T-helper 22 cell (primary cell): ENCODE measurements at regions not wholly inside any gene's neighbourhood (a gene's known extent, or its start where the extent isn't known, plus 50 kb on each side); places are given as distances from the start of the nearest gene placed in this dataset.

Experiments
- DNase-seq: peaks from one replicate; pipeline ENCODE4 v3.0.0-alpha.2; 2020; ENCODE audit warnings: low read depth

DNA sequence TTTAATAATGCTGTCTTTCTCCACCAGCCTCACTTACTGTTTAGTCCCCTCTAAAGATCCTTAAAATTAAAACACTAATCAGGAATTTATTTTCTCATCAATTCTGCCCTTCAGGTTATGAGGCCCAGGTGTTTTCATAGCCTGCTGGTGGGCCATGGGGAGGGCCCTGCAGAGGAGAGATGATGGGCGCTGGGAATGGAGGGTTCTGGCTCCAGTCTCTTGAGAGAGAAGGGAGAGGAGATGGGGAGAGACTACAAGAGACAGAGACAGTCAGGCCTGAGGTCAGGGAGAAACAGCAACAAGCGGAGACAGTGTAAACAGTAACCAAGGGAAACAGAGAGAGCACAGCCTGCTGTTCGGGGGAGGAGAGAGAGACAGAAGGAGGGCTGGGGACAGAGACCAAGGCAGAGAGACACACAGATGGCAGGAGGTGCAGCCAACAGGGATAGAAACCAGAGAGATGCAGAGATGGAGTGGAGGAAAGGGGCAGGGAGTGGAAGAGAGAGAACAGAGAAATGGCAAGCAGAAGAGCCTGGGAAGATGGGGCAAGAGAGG, 187.3 kb upstream of the SYT13 start:
- DNase-seq = no peak

DNA sequence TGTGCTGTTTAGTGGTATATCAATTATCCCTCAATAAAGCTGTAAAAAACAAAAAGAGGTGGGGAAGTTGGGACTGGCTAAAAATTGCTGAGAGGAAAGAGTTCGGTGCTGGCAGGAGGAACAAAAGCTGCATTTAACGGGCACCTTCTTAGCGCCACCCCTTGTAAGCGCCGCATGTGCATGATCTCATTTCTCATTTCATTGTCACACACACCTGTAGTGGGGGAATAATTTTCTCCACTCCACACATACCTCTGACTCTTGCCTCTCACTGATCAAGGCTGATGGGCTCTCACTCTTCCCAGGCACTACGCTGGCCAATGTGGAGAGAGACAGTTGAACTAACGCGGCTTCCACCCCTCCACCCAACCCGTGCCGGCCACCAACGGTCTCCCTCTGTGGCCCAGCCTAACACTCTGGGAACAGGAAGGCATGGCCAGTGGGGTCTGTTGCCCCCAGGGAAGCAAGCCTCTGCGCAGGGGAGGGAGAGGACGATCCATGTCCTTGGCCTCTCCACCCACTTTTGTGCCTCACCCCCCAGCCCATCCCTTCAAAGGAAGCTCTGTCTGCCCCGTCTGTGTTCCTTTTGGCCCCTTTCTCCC, 186.7 kb upstream of the SYT13 start:
- no peak for DNase-seq

DNA sequence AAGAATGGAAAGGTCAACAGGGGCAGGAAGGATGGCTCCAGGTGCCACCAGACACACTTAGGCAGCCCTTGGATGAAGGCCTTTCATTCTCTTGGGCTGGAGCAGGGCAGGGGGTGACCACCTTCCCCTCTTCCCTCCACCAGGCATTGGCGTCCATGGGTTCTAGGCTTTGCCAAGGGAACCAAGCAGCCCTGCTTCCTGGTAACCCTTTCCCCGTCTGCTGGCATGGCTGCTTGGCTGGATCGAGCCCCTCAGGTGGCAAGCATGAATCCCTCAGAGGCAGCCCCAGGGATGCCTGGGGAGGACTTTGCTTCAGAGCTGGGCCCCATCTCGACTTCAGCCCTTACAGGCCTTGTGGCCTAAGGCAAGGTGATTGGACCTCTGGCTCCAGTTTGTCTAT, 185.1 kb upstream of the SYT13 start:
- DNase-seq = no peak

DNA sequence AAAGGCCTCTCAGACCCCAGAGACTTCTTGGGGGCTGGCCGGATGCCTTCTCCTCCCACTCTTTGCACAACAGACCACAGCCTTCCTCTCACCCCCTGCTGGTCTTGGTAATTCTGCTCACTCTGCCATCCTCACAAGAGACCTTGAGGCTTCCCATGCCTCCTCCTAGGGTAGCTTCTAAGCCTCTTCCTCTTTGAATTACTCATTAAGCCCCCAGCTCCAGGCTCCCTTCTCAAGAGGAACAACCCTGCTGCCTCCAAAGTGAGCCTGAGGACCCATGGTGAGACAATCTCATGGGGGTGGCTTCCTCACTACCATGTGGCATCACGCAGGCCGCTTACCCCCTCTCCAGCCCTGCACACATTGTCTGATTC, 184.6 kb upstream of the SYT13 start:
- DNase-seq = no peak

DNA sequence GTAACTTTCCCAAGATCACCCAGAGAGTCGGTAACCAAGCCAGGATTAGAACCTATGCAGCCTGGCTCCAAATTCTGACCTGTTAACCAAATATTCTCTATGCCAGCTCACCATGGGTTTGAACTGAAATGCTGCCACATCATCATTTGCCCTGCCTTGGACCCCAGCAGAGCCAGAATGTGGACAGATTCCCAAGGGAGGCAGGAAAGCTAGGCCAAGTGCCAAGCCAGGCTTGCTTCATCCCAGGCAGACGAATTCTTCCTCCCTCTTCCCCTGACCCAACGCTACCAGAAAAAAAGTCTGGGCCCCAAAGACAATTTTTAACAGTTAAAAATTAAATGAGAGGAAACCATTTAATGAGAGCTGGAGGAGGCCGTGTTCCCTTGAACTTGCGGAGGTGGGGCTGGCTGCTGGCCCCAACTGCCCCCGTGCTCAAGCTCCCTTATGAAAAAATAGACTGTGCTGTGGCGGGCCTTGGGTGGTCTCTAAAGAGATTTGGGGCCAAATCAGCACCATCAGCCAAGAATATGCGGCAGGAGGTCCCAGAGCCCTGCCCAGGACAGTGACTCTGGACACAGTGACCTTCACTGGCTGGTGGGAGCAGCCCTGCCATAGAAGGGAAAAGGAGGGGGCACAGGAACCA, 184.1 kb upstream of the SYT13 start:
- no peak for DNase-seq

DNA sequence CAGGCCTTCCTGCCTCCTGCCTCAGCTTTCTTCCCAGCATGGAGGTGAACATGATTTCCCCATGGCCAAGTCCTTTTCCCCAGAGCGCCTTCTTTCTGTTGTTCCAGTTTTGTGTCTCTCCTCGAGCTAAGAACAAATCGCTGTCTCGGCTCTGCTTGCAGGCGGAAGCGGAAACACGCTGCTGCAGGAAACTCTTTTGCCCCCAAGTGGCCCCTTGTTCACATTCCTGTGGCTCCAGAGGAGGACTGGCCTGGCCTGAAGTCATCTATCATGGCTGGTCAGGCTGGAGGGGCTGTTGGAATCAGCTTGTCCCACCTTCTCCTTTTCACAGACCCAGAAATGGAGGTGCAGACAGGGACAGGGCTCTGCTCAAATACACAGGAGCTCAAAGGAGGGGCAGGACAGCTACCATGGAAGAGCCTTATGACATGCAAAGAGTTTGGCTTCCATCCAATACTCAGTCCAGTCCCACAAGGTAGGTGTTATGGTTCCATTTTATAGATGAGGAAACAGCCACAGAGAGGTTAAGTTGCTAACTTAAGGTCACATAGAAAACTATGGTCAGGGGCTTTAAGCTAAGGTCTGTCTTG, 182.2 kb upstream of the SYT13 start:
- no peak for DNase-seq

DNA sequence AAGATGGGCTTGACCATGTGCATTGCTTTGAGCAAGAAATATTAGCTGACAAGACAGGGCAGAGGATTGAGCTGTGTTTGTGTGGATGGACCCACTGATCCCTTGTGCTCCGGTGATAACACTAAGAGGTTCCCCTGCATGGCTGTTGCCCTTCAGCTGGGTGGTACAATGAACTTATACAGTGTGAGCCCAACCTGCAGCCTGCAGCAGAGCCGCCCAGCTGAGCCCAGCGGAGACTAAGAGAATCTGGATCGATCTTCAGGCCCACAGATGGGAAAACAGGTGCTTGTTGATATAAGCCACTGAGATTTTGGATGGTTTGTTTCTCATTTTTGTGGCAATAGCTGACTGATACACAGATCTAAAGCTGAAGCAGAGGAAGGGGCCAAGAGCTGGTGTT, 177.4 kb upstream of the SYT13 start:
- no peak for DNase-seq

DNA sequence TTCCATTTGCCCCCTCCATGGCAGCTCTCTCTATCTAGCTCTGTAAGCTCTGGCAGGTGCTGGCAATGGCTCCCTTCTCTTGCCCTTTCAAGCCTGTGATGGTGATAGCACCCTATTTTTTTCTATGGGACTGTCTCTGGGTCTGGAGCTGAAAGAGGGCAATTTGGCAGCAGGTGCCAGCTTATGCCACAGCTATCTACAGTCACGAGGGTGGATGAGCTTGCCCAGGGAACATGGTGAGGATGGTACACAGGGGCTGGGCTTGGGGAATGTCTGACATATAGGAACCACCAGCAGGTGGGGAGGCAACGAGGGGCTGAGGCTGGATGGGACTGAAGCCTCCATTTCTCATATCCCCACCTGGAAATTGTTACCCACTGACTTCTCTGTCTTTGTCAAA, 175.4 kb upstream of the SYT13 start:
- DNase-seq = no peak

DNA sequence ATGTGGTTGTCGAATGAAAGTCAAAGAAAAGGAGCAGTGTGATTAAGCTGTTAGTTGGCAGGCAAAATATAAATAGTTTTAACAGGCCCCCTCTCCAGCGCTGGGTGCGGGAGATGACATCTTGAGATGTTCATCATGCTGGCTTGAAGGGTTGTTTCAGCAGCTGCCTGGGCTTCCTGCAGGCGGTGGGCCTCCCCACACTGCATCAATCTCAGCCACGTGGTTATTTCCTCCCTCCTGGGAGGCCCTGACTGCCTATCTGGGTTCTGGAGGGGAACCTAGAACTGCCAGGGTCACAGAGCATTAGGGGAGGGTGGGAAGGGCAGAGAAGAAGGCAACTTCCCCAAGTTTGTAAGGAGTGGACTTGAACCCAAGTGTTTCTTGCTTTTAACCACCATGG, 173.3 kb upstream of the SYT13 start:
- DNase-seq = no peak

DNA sequence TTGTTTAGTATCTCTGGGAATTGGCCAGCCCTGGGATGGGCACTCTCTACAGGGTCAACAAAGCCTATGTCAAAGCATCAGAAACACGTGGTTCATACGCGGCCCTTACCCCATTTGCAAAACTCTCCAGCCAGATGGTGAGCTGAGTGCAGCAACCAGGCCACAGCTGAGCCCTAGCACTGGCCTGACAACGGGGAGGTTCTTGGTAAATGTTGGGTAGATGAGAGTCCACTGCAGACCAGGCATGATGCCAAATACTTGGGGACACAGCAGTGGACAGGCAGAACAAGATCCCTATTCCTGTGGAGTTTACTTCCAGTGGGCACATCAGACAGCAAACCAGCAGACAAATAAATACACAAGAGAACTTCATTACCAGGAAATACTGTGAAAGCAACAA, 172.1 kb upstream of the SYT13 start:
- DNase-seq = no peak

DNA sequence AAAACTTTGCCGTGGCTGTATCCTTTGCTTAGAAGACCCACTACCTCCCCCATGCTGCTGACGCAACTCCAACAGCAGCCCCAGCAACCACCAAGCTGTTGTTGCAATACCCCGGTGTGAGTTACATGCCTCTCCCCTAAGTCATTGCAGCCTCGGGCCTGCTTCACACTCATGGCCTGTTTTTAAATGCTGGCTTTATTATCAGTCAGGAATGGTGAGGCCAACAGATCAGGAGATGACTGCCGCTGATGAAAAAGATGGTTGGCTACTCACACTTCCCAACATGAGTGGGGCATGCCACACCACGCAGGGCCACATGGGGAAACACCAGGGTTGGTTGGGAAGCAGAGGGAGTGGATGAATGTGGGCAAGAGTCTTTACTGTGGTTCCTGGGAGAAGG, 171.5 kb upstream of the SYT13 start:
- DNase-seq = no peak

DNA sequence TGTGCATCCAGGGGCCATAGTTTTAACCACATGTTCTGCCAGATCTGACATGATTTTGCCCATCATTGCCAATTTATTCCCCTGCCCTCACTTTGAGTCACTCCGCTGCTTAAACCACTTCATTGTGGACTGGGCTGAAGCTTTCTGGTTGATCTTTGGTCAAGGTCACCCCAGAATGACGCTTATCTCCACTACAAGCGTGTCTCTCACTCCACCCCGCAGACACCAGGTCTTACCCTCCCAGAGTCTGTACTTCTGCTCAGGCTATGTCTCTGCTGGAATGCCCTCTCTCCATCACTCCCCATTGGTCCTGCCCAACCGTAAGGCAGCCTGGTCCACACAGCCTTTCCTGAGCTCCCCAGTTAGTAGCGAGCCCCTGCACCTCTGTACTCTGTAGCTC, 170.5 kb upstream of the SYT13 start:
- DNase-seq = no peak

DNA sequence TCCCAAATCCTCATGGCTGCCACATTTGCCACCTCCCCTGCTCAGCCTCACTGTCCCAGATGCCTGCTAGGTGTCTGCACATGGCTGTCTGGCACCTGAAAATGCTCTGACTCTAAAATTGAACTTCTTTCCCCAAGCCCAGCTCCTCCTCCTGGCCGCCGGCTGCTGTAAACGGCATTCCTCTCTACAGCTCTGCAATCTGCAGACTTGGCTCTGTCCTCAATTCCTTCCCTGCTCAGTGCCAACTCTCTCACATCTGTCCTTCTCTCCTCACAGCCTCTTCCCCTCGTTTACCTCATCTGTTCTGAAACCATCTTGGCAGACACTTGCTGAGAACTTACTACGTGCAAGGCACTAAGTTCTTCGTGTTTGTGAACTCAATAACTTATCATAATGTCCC, 169.4 kb upstream of the SYT13 start:
- no peak for DNase-seq

DNA sequence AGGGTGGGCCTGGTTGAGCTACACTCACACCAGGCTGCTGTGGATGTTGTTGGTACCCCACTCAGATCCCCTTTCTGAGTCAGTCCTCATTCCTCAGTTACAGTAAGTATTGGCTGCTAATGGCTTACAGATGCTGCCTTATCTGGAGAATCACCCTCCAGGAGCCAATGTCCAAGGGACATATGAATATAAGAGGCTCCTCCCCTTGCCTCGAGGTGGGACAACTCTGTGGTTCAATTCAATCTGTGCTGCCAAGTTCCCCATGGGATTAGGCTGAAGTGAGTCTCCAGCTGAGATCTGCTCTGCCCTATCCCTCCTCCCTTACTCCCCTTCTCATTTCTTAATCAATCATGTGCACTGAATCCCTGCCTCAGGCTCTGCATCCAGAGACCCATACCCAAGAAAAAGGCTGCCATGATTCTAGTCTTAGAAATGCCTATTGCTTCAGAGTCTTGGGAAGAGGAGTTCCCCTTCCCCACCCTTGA, 168.8 kb upstream of the SYT13 start:
- no peak for DNase-seq

DNA sequence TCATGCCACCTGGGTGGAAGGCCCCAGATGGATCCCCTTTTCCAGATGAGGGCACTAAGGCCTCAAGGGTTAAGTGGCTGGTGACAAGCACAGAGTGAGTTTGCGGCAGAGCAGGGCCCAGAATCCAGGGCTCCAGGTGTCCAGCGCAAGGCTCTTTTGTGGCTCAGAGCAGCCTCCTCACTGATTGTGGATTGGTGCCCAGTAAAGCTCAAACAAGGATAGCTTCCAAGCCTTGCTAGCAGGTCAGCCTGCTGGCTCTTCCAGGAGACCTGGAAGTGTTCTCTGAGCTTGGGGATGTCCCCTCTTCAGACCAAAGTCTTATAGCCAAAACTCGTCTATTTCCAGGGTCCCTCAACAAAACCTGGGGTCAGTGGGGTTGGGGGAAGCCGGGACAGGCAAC, 167.6 kb upstream of the SYT13 start:
- DNase-seq = no peak

DNA sequence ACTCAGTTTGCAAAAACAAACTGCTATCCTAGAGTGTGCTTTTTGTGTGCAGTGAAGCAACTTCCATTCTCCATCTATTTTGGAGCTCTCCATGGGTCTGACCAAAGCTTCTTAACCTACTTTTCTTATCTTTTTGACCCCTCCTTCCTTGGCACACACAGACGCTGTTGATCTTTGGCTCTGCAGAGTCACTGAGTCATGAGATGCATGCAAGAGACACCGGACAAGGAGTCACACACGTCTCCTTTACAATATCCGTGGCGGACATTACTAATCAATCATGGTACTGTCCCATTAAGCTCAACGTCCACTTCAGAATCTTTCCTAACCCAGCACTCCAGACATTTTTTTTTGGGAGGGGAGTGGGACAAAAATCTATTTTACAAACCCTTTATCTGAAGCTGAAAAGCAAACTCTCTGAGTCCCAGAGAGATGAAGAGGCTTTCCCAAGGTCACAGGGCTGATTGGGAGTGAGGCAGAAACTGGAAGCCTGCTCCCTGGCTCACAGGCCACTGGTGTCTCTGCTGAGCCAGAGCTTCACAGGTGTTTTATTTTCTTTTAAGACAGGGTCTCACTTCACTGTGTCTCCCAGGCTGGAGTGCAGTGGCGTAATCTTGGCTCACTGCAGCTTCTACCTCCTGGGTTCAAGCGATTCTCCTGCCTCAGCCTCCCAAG, 165.8 kb upstream of the SYT13 start:
- DNase-seq = no peak

DNA sequence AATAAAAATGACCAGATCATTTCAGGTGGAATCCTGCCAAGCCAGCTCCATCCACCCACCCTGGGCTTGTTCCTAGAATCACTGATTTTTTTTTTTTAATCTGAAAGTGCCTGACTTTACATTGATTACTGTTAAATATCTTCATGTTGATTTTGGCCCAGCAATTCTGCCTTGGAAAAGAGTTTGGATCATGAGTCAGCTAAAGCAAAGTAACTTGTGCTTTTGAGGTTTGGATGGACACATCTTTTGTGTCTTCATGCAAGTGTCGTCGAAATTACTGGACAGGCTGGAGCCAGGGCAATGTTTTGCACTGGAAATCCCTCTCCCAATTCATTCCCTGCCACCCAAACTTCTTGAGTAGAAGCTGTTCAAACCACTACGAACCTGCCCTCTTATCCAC, 164.0 kb upstream of the SYT13 start:
- no peak for DNase-seq

DNA sequence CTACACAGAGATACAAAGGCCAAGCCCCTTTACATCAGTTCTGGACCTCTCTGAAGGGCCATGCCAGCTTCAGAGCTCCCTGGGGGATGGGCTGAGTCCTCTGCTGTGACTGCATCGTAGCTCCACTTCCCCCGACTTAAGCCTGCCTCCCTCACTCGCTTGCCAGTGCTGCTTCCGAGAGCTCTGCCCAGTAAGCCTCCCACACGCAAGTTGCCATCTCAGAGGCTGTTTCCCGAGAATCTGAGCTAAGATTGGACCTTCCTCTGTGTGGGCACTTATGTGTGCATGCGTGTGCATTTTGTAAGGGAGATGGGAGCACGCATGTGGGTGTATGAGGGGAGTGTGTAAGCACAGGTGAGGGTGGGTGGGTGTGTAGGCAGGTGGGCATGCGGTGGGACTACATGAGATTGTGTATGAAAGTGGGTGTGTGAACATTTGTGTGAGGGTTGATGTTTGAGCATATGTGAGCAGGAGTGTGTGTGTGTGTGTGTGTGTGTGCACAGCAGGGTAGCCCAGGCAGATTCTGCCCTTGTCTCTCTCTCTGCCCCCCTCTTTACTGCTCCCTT, 163.0 kb upstream of the SYT13 start:
- DNase-seq = no peak

DNA sequence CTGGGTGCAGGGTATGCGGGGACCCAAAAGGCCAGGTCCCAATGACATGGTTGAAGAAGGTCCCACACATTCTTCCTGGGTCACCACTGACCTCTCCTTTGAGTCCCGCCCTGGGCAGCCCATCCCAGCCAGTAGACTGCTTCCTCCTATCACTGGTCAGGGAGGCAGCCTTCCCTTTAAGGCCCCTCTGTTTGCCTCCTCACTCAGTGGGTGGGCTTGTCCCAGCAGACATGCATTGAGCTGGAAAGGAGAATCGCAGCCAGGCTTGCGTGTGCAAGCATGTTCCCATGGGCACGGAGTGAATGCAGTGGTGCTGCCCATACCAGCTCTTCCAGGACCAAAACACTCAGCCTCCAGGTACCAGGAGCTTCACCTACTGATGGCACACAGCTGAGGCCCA, 162.4 kb upstream of the SYT13 start:
- no peak for DNase-seq

DNA sequence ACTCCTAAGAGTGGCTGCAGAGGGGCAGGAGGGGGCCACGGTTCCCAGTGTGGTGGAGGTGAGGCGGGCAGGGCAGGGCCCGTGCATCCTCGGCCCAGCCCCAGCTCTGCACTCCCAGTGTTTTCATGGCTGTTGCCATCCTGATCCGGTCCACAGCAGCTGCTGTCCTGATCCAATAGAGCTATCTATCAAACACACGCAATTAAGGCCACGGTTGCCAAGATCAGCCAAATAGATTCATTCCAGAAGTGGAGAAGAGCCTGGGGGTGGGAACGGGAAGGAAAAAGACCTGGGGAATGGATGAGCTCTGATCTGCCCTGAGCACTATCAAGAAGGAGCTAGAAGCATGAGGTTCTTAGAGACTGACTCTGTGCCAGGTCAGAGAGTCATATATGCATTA, 160.9 kb upstream of the SYT13 start:
- no peak for DNase-seq

DNA sequence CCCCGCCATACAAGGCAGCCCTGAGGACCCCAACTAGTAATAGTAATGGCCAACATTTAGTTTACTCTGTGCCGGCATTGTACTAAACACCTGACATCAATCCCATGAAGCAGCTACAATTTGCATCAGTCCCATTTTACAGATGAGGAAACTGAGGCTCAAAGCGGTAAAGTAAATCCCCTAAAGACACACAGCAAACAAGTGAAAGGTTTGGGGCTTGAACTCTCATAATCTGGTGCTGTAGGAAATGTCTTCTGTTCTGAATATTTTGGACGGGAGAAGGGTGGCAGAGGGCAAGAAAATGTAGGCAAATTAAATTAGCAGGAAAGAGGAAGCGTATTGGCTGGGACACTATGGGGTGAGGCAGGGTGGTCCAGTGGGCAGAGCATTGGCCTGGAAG, 160.3 kb upstream of the SYT13 start:
- DNase-seq = no peak

DNA sequence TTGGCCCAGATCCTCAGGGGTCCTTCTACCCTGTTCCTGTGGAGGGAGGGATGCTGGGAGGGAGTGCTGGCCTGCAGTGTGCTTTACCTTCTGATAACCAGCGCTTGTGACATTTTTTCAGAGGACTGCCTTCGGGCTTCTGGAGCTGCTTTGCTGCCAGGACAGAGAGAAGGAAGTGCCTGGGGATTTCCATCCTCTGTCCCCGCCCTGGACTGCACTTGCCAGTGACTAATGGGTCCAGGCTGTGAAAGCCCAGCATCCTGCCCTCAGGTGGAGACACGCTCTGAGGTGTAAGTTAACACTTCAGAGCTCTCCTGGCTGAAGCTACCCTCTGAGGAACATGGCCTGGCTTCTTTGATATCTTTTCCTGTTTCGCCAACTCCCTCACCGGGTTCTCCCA, 158.7 kb upstream of the SYT13 start:
- DNase-seq = no peak

DNA sequence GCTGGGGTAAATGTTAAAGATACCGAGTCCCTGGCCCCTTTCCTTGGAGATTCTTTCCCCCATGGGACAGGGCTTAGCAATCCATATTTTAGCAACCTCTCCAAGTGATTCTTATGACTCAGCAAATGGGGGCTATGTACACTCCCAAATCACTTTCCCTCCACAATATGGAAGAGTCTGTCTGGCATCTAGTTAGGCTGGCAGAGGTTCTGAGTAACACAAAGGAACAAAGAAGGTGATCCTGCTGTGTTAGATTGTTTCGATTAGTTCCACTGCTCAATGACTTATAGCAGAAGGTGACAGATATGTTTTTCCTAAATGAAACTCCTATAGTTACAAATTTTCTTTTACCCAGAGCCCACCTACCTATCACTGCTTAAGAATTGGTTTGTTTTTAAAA, 154.0 kb upstream of the SYT13 start:
- no peak for DNase-seq
